Prostate gland (tissue), 2 donors: ENCODE measurements at regions not wholly inside any gene's neighbourhood (a gene's known extent, or its start where the extent isn't known, plus 50 kb on each side); places are given as distances from the start of the nearest gene placed in this dataset.

ENCODE experiments used
- POLR2A ChIP-seq: fragments of 450-650 bp; IDR thresholded peaks from one replicate; pipeline ENCODE4 v1.6.1; 2016; ENCODE audit warnings: antibody characterized with exemption, mild to moderate bottlenecking
- TF ChIP-seq, protein P1 (sequence below), 4 experiments: fragments of 200-600 bp in 2 of 4; fragments of 450-650 bp in 2 of 4; sonication (generic) in 2 of 4; IDR thresholded peaks; 1 replicate in 3 of 4; 2 replicates in 1 of 4; pipeline ENCODE4 v1.5.1; 2016 to 2019; ENCODE audit warnings: antibody characterized with exemption in 4 of 4, mild to moderate bottlenecking in 2 of 4, moderate library complexity in 2 of 4

DNA sequence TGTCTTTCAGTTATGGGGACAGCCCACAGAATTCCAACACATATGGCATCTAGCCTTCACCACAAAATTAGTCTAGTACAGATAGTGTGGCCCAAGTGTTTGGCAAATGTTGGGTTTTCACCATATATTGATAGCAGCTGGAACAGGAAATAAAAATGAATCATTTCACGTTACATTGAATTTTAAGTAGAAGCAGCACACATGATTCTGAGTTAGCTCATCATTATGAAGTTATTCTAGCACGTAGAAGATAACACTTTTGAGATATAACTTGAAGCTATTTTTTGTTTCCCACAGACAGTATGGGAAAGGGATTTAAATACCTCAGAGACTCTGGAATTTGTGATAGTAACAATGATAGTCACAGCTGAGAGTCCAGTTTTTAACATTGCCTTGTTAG is 118.7 kb downstream of the FAT4 start:
- TF ChIP-seq, protein P1, sequence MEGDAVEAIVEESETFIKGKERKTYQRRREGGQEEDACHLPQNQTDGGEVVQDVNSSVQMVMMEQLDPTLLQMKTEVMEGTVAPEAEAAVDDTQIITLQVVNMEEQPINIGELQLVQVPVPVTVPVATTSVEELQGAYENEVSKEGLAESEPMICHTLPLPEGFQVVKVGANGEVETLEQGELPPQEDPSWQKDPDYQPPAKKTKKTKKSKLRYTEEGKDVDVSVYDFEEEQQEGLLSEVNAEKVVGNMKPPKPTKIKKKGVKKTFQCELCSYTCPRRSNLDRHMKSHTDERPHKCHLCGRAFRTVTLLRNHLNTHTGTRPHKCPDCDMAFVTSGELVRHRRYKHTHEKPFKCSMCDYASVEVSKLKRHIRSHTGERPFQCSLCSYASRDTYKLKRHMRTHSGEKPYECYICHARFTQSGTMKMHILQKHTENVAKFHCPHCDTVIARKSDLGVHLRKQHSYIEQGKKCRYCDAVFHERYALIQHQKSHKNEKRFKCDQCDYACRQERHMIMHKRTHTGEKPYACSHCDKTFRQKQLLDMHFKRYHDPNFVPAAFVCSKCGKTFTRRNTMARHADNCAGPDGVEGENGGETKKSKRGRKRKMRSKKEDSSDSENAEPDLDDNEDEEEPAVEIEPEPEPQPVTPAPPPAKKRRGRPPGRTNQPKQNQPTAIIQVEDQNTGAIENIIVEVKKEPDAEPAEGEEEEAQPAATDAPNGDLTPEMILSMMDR (IDR thresholded peaks at IDR 0.05) = no peak
- no peak for TF ChIP-seq POLR2A
